GM18502 (cell line): ENCODE measurements at regions not wholly inside any gene's neighbourhood (a gene's known extent, or its start where the extent isn't known, plus 50 kb on each side); places are given as distances from the start of the nearest gene placed in this dataset.

Experiments
- ATAC-seq: cut with Tn5 transposase; IDR thresholded peaks from one replicate; pipeline ENCODE4 v1.9.1; 2021; ENCODE audit warnings: mild to moderate bottlenecking; ENCODE audit not compliant: unreplicated experiment, poor library complexity

- ATAC-seq = no peak
Observed at GRCh38 chr4:28636971-28637370, 1776.3 kb downstream of the STIM2 start.

DNA sequence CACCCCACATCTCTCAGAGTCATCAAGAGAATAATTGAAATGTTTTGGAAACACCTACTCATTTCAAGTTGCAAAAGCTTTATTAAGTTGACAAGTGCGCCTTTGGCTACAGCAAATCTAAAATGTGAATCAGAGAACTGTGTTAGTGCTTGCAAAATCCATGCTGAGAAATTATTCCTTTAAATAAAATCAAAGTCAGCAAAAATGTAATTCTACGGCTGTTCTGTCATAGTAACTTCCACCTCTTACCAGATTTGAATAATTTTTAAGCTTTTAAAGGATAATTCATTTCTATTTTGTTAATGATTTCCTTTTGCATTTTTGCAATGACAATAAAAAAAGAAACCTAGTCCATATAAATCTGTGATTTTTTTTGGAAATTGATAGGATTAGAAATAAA lies 1779.1 kb downstream of the STIM2 start:
- ATAC-seq = no peak

GRCh38 chr4:28654618-28655017 lies 1794.0 kb downstream of the STIM2 start:
- ATAC-seq = no peak

DNA sequence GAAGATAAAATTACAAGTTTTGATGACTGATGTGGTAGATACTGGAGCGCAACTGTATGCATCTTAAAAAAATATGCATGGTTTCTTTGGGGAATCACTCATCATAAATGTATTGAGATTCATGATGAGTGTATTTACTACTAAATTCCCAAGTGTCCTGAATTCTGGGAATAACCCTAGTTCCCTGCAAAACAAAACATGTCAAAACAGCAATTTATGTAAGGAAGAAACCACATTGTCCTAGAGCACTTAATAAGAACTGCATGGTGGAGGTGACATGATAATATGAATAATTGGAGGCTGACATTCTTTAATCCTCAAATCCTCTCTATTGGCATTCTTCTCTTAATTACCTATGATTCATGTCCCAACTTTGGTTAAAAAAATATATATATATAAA lies 1804.7 kb downstream of the STIM2 start:
- ATAC-seq = no peak

DNA sequence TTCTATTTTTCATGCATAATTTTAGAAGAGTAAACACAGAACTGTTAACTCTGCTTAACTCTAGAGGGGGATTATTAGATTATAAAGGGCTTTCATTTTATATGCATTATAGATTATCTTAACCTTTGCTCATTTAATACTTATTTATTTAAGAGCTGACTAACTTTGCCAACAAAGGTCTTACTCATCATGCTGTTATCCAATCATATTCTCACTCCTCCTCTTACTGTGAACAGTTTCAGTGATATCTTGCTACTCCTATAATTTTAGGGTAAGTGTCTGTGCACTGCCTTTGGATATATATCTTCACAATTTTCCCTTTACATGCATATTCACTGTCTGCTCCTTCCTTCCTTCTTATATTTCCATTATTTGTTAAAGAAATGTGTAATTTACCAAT lies 1814.9 kb downstream of the STIM2 start:
- no peak for ATAC-seq

GRCh38 chr4:28677808-28678207 lies 1817.2 kb downstream of the STIM2 start:
- ATAC-seq = no peak

DNA sequence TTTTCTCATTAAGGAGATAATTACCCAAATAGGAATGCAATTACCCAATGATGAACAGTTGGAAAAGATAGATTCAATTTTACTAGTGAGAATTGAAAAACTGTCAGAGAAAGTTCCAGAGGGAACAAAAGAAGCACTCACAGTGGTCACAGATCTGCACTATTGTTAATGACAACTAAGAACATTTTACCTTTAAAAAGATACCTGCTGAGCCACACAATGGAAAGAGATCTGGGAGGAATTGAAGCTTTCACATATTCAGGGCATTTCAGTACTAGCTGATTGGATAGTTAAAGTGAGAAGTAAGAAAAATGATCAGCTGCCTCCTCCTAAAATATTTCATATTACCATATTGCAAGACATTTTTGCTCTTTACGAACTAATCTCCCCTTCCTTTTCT lies 1822.2 kb downstream of the STIM2 start:
- ATAC-seq = no peak

GRCh38 chr4:28686618-28687017 lies 1826.0 kb downstream of the STIM2 start:
- ATAC-seq = no peak

DNA sequence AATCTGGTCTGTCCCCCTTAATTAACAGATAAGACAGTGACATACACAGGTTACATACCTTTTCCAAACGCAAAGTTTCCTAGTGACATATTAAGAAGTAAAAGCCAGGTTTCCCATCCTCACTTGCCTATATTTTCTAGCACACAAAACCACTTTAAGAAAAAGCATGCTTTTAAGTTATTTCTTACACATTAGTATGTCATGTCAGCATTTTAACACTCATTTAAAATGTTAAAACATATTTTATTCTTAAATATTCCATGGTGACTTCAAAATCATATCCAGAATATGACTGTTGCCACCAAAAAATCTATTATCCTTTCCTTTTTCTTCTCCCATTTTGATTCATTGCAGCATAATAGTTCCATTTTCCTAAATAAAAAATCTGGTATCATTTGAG lies 1830.2 kb downstream of the STIM2 start:
- no peak for ATAC-seq

GRCh38 chr4:28702571-28702970 lies 1841.9 kb downstream of the STIM2 start:
- no peak for ATAC-seq

- ATAC-seq = no peak
Observed at GRCh38 chr4:28709891-28710290, 1849.2 kb downstream of the STIM2 start.

- no peak for ATAC-seq
Observed at GRCh38 chr4:28723371-28723770, 1862.7 kb downstream of the STIM2 start.

GRCh38 chr4:28724239-28724638 lies 1863.6 kb downstream of the STIM2 start:
- no peak for ATAC-seq

- no peak for ATAC-seq
Observed at GRCh38 chr4:28730304-28730703, 1869.7 kb downstream of the STIM2 start.

DNA sequence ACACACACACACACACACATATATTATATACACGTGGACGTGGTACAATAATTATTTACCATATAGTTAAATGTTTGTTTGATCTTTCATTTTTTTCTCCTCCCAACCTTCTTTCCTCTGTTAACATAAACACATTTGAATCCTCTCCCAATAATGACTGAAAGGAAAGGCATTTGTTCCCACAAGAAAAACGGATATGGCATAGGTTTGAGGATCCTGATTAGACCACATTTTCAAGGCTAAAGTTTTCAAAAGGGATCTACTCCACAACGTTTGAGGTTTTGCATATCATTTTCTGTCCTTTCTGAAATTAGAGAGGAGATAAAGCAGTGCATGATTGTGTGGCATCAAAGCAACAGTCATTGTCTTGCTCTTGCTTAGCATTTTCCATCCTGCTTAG lies 1883.4 kb downstream of the STIM2 start:
- no peak for ATAC-seq

DNA sequence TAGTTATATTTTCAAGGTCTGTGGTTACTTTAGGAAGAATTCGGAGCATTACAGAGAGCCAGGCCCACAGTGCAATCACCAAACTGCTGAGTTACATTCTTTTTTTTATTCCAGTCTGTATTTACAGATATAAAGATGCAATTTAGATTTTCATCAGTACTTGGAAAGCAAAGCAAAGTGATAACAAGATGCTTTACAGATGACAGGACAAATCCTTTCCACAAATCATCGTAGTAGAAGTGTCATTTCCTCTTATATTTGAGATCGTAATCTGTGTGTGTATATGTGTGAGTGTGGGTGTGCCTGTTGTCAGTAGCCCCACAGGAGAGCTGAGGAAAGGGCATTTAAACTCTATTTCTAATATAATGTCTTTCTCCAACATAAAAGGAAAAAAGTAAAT lies 1893.7 kb downstream of the STIM2 start:
- no peak for ATAC-seq

GRCh38 chr4:28755081-28755480 lies 1894.4 kb downstream of the STIM2 start:
- no peak for ATAC-seq

DNA sequence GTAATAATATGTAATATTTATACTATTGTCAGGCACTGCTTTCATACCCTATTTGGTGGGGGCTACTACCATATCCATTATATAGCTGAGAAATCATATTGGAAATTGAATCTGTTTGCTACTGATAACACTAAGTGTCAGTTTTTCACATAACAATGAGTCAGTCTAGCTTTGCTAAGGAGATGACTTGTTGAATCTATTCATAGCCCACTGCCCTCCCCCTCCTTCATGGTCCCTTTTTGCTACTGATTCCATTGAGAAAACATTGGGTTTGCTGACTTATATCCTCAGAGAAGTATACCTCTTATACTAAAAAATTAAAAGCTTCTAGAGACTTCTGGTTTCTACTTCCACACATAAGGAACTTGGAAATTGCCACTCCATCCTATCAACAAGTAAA lies 1898.4 kb downstream of the STIM2 start:
- ATAC-seq = no peak

DNA sequence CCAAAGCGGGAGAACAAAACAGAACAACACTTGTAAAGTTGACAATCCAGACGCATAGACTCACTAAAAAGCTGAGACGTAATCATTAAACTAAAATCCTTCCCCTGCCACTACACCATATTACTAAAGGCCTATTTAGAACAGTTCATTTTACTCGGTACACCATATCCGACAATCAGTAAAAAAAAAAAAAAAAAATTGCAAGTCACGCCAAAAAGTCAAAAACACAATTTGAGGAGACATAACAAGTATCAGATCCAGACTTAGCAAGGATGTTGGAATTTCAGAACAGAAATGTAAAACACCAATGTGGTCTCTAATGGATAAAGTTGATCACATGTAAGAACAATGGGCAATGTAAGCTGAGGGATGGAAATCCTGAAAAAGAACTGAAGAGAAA lies 1899.4 kb downstream of the STIM2 start:
- ATAC-seq = no peak

DNA sequence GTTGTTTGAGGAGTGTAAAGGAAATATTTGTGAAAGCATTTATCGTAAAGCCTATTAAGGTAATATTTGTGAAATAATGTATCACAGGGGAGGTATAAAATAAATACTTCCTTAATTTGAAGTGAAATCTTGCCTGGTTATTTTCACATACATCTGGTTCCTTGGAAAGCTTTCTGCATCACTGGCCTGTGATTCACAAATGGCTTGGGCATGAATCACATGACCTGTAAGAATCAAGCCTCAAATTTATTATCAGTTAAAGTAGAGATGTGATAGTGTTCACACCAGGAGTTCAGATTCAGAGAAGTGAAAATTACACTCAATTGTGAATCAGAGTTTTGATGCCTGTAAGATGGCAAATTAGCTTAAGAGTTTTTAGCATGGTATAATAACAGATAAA lies 1911.4 kb downstream of the STIM2 start:
- no peak for ATAC-seq

GRCh38 chr4:28772788-28773187 lies 1912.1 kb downstream of the STIM2 start:
- no peak for ATAC-seq

GRCh38 chr4:28774344-28774743 lies 1913.7 kb downstream of the STIM2 start:
- ATAC-seq = no peak

DNA sequence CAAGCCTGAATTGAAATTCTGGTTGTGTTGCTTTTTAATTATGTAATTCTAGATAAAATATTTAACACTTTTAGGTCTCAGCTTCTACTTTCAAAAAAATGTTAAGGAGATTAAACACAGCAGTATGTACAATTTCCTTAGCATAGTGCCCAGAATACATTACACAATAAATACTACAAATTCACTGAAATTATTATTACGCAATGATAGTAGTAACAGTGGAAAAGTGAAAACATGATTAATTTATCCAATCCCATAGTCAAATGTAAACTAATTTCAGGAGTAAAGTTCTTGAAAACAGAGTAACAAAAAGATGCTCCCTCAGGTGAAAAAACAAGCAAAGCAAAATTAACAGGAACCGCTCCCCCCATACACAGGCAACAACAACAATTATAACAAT lies 1915.4 kb downstream of the STIM2 start:
- ATAC-seq = no peak
